Neutrophil (primary cell): ENCODE measurements at regions not wholly inside any gene's neighbourhood (a gene's known extent, or its start where the extent isn't known, plus 50 kb on each side); places are given as distances from the start of the nearest gene placed in this dataset.

Experiments used
- H3K27ac ChIP-seq: fragments of 200-600 bp; sonication (generic); 2 replicates; pipeline ENCODE4 v1.5.1; 2016; ENCODE audit warnings: mild to moderate bottlenecking, moderate library complexity
- H3K27me3 ChIP-seq: fragments of 200-600 bp; sonication (generic); 2 replicates; pipeline ENCODE4 v1.6.0; 2016; ENCODE audit warnings: mild to moderate bottlenecking
- H3K36me3 ChIP-seq: fragments of 200-600 bp; sonication (generic); 2 replicates; pipeline ENCODE4 v1.5.1; 2017
- H3K4me1 ChIP-seq, 2 experiments: fragments of 200-600 bp in 1 of 2; sonication (generic) in 1 of 2; 1 replicate in 1 of 2; 2 replicates in 1 of 2; pipeline versions ENCODE4 v1.5.1 to v1.6.1; 2013 to 2016; ENCODE audit warnings: low read depth in 1 of 2, low read length in 1 of 2, mild to moderate bottlenecking in 1 of 2, moderate library complexity in 1 of 2; ENCODE audit not compliant: control insufficient read depth in 1 of 2, insufficient read depth in 1 of 2
- H3K4me3 ChIP-seq, 2 experiments: fragments of 200-600 bp in 1 of 2; sonication (generic) in 1 of 2; 1 replicate in 1 of 2; 2 replicates in 1 of 2; pipeline ENCODE4 v1.5.1; 2013 to 2016; ENCODE audit warnings: low read depth in 1 of 2, low read length in 1 of 2, mild to moderate bottlenecking in 1 of 2, moderate library complexity in 1 of 2
- H3K9me3 ChIP-seq: fragments of 200-600 bp; sonication (generic); 2 replicates; pipeline ENCODE4 v1.5.1; 2016
- TF ChIP-seq, protein P1 (sequence below): fragments of 200-600 bp; sonication (generic); IDR thresholded peaks from 2 replicates; pipeline ENCODE4 v1.5.1; 2016; ENCODE audit warnings: antibody characterized with exemption

DNA sequence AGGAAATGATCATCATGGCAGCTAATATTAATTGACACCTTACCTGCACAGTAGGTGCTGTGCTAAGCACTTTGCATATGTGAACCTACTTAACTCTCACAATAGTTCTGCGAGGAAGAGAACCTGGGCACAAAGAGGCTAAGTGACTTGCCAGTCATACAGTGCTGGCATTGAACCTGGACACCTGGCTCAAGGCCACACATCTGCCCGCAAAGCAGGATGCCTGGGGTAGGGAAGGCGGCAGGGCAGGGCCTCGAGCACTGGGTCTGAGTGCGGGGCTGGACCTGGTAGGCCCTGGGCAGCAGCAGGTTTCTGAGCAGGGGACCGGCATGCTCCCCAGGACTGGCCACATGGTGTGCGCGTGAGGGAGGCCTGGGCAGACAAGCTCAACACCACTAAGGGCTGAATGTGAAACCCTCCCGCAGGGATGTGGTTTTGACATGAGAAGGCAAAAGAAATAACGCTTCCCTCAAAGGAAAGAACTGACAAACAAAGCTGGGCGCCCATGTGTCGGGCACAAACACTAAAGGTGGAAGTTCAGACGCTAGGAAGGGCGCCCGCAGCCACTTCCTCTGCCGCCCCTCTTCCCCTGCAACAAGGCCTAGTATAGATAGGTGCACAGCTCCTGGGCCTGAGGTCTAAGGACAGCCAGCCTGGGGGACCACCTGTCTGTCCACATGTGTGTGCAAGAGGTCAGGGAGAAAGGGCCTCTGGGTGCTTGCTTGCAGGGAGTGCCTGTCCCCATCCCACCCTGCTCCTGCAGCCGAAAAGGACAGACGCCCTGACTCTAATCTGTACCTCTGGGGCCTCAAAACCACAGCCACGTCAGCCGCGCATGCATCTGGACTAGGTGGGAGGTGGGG, 92.5 kb downstream of the ZFP36L2 start:
- Histone ChIP-seq H3K27me3 (no peaks in the 10 kb centered on the region), H3K4me1 (peaks cover 86 to 87% of the 10 kb centered on the region in 2 experiments), H3K27ac (peak overlapping the region; percentile 99), H3K4me3 (peak overlapping the region; percentile 18 to 51), H3K36me3 (no peaks in the 10 kb centered on the region), H3K9me3 (no peaks in the 10 kb centered on the region)
- TF ChIP-seq, protein P1, sequence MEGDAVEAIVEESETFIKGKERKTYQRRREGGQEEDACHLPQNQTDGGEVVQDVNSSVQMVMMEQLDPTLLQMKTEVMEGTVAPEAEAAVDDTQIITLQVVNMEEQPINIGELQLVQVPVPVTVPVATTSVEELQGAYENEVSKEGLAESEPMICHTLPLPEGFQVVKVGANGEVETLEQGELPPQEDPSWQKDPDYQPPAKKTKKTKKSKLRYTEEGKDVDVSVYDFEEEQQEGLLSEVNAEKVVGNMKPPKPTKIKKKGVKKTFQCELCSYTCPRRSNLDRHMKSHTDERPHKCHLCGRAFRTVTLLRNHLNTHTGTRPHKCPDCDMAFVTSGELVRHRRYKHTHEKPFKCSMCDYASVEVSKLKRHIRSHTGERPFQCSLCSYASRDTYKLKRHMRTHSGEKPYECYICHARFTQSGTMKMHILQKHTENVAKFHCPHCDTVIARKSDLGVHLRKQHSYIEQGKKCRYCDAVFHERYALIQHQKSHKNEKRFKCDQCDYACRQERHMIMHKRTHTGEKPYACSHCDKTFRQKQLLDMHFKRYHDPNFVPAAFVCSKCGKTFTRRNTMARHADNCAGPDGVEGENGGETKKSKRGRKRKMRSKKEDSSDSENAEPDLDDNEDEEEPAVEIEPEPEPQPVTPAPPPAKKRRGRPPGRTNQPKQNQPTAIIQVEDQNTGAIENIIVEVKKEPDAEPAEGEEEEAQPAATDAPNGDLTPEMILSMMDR: peak; percentile 7

GRCh38 chr2:43133336-43133707, 93.1 kb downstream of the ZFP36L2 start:
- Histone ChIP-seq H3K36me3 (no peaks in the 10 kb centered on the region), H3K4me3 (peak overlapping the region; percentile 18 to 51), H3K27ac (peak overlapping the region; percentile 99), H3K27me3 (no peaks in the 10 kb centered on the region), H3K4me1 (peaks cover 92 to 93% of the 10 kb centered on the region in 2 experiments), H3K9me3 (no peaks in the 10 kb centered on the region)
- TF ChIP-seq, protein P1: no peak

DNA sequence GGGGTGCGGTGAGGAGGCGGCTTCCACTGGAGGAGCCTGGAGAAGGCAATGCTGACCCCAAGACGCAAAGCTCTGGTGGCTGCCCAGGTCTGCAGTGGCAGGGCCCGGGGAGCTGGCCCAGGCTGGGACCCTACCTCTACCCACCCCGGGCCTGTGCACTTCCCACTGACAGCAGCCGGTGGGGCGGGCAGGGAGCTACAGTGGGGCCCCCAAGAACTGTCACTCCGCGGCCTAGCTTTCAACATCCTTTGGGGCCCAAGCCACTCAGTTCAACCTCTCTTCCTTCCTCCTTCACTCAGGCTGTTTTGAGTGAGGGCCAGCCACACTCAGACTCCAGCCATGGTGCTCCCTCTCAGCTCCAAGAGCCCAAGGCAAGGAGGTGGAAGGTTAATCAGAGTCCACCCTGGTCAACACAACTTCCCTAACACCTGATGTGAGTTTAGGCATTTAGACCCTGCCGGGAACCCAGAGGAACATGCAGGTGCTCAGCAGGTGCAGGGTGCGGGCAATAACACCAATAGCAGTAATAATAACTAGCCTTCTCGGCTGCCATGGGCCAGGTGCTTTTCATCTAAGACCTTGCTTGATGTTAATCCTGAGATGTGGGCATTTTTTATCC, 93.6 kb downstream of the ZFP36L2 start:
- H3K4me1 ChIP-seq: peaks cover 97 to 99% of the 10 kb centered on the region in 2 experiments
- H3K27me3 ChIP-seq: no peaks in the 10 kb centered on the region
- TF ChIP-seq, protein P1: no peak
- peak overlapping the region; percentile 99 for H3K27ac ChIP-seq
- no peaks in the 10 kb centered on the region for H3K9me3 ChIP-seq
- H3K36me3 ChIP-seq: no peaks in the 10 kb centered on the region
- H3K4me3 ChIP-seq: peak overlapping the region; percentile 18 to 51

- no peaks in the 10 kb centered on the region for H3K9me3 ChIP-seq
- no peaks in the 10 kb centered on the region for H3K36me3 ChIP-seq
- peak overlapping the region; percentile 42 to 51 for H3K4me3 ChIP-seq
- peak overlapping the region; percentile 99 for H3K27ac ChIP-seq
- H3K27me3 ChIP-seq: no peaks in the 10 kb centered on the region
- H3K4me1 ChIP-seq: peaks cover 99 to 100% of the 10 kb centered on the region in 2 experiments
- TF ChIP-seq, protein P1: no peak
Measured at GRCh38 chr2:43131890-43132682, 94.3 kb downstream of the ZFP36L2 start.

DNA sequence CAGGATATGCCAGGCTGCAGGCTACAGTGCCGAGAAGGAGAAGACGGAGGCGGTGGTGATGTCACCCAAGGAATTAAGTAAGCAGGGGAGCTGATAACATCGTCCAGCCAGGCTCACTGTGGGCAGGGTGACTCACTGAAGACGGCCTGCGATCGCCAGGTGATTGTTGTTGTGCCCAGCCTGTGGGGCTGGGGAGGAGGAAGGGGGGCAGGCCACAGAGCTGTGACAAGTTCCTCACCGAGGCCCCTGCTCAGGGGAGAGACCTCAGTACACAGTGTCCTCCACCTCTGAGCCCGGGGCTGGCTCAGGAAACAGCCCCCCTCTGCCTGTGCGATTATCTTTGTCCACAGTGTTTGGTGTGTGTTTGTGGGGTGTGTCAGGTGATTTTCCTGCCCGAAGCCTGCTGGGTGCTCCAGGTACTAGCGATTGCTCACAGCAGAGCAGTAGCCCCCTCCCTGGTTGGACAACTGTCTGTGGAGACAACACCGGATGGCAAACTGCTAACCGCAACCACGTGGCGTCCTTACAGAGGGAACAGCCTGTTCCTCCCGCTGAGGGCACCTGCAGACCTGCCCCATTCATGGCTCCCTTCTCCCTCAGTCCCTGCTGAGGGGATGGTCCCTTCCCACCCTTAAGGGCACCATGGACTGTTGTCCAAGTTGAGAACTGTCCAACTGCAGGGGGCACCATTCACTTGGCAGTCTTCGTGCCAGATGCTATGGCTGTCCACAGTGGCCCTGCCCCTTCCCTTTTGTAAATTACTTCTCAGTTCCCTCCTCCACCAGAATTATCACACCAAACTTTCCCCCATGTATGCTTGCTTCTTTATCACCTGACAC, 95.1 kb downstream of the ZFP36L2 start:
- H3K27ac ChIP-seq: peak overlapping the region; percentile 99
- H3K4me1 ChIP-seq: peaks cover 99 to 100% of the 10 kb centered on the region in 2 experiments

More for the DNA sequence above, 95.1 kb downstream of the ZFP36L2 start:
- H3K27me3 ChIP-seq: no peaks in the 10 kb centered on the region
- TF ChIP-seq, protein P1: peak; percentile 70
- no peaks in the 10 kb centered on the region for H3K36me3 ChIP-seq
- H3K9me3 ChIP-seq: no peaks in the 10 kb centered on the region
- peak overlapping the region; percentile 42 to 51 for H3K4me3 ChIP-seq
